Trophoblast cell (in vitro differentiated cells and primary cell): ENCODE measurements at regions not wholly inside any gene's neighbourhood (a gene's known extent, or its start where the extent isn't known, plus 50 kb on each side); places are given as distances from the start of the nearest gene placed in this dataset.

ENCODE experiments used
- DNase-seq, 2 donors: peaks; one replicate each; pipeline ENCODE4 v3.0.0-alpha.2; 2016
- H2AFZ ChIP-seq: 2 replicates; pipeline ENCODE4 v1.6.1; 2013; ENCODE audit warnings: low read length, moderate library complexity, mild to moderate bottlenecking; ENCODE audit not compliant: insufficient read depth, poor library complexity
- H2AK5ac ChIP-seq: 2 replicates; pipeline ENCODE4 v1.6.1; 2013; ENCODE audit warnings: mild to moderate bottlenecking, low read length
- H2BK120ac ChIP-seq: 2 replicates; pipeline ENCODE4 v1.6.1; 2013; ENCODE audit warnings: low read length, mild to moderate bottlenecking, moderate library complexity; ENCODE audit not compliant: insufficient read depth, poor library complexity
- H2BK12ac ChIP-seq: 2 replicates; pipeline ENCODE4 v1.6.1; 2013; ENCODE audit warnings: mild to moderate bottlenecking, low read length, moderate library complexity
- H2BK5ac ChIP-seq: 2 replicates; pipeline ENCODE4 v1.6.1; 2013; ENCODE audit warnings: low read length, low read depth, moderate library complexity, mild to moderate bottlenecking; ENCODE audit not compliant: poor library complexity
- H3K14ac ChIP-seq: 2 replicates; pipeline ENCODE4 v1.6.1; 2013; ENCODE audit warnings: mild to moderate bottlenecking, low read length
- H3K18ac ChIP-seq: 2 replicates; pipeline ENCODE4 v1.6.1; 2013; ENCODE audit warnings: mild to moderate bottlenecking, low read length
- H3K23ac ChIP-seq: 2 replicates; pipeline ENCODE4 v1.6.1; 2013; ENCODE audit warnings: low read length
- H3K27ac ChIP-seq: 2 replicates; pipeline ENCODE4 v1.5.1; 2013; ENCODE audit warnings: low read depth, mild to moderate bottlenecking, inconsistent platforms, low read length, moderate library complexity
- H3K27me3 ChIP-seq: 2 replicates; pipeline ENCODE4 v1.6.1; 2013; ENCODE audit warnings: inconsistent platforms, mild to moderate bottlenecking, low read length, moderate library complexity; ENCODE audit not compliant: insufficient read depth
- H3K36me3 ChIP-seq, 2 experiments: 1 replicate in 1 of 2; 2 replicates in 1 of 2; pipeline ENCODE4 v1.6.1; 2013; ENCODE audit warnings: low read length in 2 of 2, mild to moderate bottlenecking in 2 of 2, moderate library complexity in 1 of 2; ENCODE audit not compliant: insufficient read depth in 2 of 2, control insufficient read depth in 1 of 2
- H3K4ac ChIP-seq: 2 replicates; pipeline ENCODE4 v1.6.1; 2013; ENCODE audit warnings: low read depth, mild to moderate bottlenecking, low read length, moderate library complexity
- H3K4me1 ChIP-seq, 2 experiments: 1 replicate in 1 of 2; 2 replicates in 1 of 2; pipeline ENCODE4 v1.6.1; 2013; ENCODE audit warnings: low read length in 2 of 2, mild to moderate bottlenecking in 2 of 2, moderate library complexity in 1 of 2; ENCODE audit not compliant: insufficient read depth in 2 of 2, control insufficient read depth in 1 of 2
- H3K4me2 ChIP-seq: 2 replicates; pipeline ENCODE4 v1.6.1; 2013; ENCODE audit warnings: inconsistent platforms, mild to moderate bottlenecking, low read length, moderate library complexity
- H3K4me3 ChIP-seq: 2 replicates; pipeline ENCODE4 v1.5.1; 2013; ENCODE audit warnings: mild to moderate bottlenecking, low read depth, low read length, inconsistent platforms
- H3K79me1 ChIP-seq: one replicate; pipeline ENCODE4 v1.6.1; 2013; ENCODE audit warnings: low read length
- H3K79me2 ChIP-seq: 2 replicates; pipeline ENCODE4 v1.6.1; 2013; ENCODE audit warnings: low read length, mild to moderate bottlenecking; ENCODE audit not compliant: control insufficient read depth, insufficient read depth, poor library complexity
- H3K9ac ChIP-seq: 2 replicates; pipeline ENCODE4 v1.6.1; 2013; ENCODE audit warnings: mild to moderate bottlenecking, low read length
- H3K9me3 ChIP-seq: 2 replicates; pipeline ENCODE4 v1.6.1; 2013; ENCODE audit warnings: low read depth, mild to moderate bottlenecking, control low read depth, inconsistent platforms, low read length; ENCODE audit not compliant: insufficient read depth
- H4K12ac ChIP-seq: 2 replicates; pipeline ENCODE4 v1.6.1; 2013; ENCODE audit warnings: low read depth, mild to moderate bottlenecking, low read length, moderate library complexity
- H4K8ac ChIP-seq: 2 replicates; pipeline ENCODE4 v1.6.1; 2013; ENCODE audit warnings: low read depth, mild to moderate bottlenecking, low read length, moderate library complexity
- H4K91ac ChIP-seq: one replicate; pipeline ENCODE4 v1.6.1; 2013; ENCODE audit warnings: low read depth, mild to moderate bottlenecking, low read length, moderate library complexity
- WGBS: extraction: QIAGEN DNeasy Blood & Tissue Kit; methylation state at CpG from one replicate; pipeline ENCODE4 v1.1.7; 2013; ENCODE audit warnings: missing lambda C conversion rate; ENCODE audit not compliant: insufficient read length, insufficient coverage; ENCODE audit errors: extremely low coverage; 5-methylcytosine and 5-hydroxymethylcytosine counted together

GRCh38 chr10:129085811-129086210 is 381.2 kb upstream of the MGMT start:
- Histone ChIP-seq H3K9me3 (peaks cover 1% of the 10 kb centered on the region), H4K12ac (no peak overlapping the region), H4K91ac (no peak overlapping the region), H3K23ac (no peak overlapping the region), H3K27me3 (no peaks in the 10 kb centered on the region), H3K9ac (no peak overlapping the region), H2BK5ac (no peak overlapping the region), H2BK12ac (no peak overlapping the region), H4K8ac (no peak overlapping the region), H3K4me3 (no peak overlapping the region), H3K4ac (no peak overlapping the region), H3K4me1 (no peaks in the 10 kb centered on the region), H3K36me3 (no peaks in the 10 kb centered on the region), H2AK5ac (no peak overlapping the region), H3K4me2 (no peak overlapping the region), H3K27ac (no peak overlapping the region), H3K18ac (no peak overlapping the region), H2AFZ (no peak overlapping the region), H3K79me1 (no peaks in the 10 kb centered on the region), H3K79me2 (no peaks in the 10 kb centered on the region), H3K14ac (no peak overlapping the region), H2BK120ac (no peak overlapping the region)
- no peak for DNase-seq
- no CpG with 5 or more reads among the region's 1 CpG for WGBS

DNA sequence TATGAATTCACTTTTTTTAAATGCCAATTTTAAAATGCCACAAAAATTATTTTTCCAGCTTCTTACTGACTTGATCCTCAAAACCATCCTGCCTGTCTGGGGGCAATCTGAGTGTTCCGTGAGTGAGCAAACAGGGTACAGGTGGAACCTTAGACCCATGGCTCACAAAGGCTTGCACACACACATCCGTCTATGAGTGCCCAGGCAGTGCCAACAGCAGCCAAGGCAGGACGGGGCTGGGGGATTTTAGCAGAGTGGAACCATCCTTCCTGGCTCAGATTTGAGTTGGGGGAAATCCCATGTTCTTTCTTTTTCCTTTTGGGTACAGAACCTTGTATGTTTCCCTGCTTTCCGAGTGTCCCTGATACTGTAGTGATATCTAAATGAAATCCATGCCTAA is 377.7 kb upstream of the MGMT start:
- Histone ChIP-seq H4K8ac (no peak overlapping the region), H3K4me2 (no peak overlapping the region), H3K4me1 (no peaks in the 10 kb centered on the region), H3K79me2 (no peaks in the 10 kb centered on the region), H3K23ac (no peak overlapping the region), H3K79me1 (no peaks in the 10 kb centered on the region), H2BK120ac (no peak overlapping the region), H3K27ac (no peak overlapping the region), H3K27me3 (no peaks in the 10 kb centered on the region), H3K36me3 (no peaks in the 10 kb centered on the region), H2AFZ (no peak overlapping the region), H3K4ac (no peak overlapping the region), H4K12ac (no peak overlapping the region), H2BK5ac (no peak overlapping the region), H3K18ac (no peak overlapping the region), H3K9me3 (peaks cover 1% of the 10 kb centered on the region), H2AK5ac (no peak overlapping the region), H3K9ac (no peak overlapping the region), H3K14ac (no peak overlapping the region), H4K91ac (no peak overlapping the region), H3K4me3 (no peak overlapping the region), H2BK12ac (no peak overlapping the region)
- WGBS, result no CpG with 5 or more reads among the region's 4 CpGs
- no peak for DNase-seq

- H4K91ac ChIP-seq, result no peak overlapping the region
- H3K4me3 ChIP-seq, result no peak overlapping the region
- no peaks in the 10 kb centered on the region for H3K79me2 ChIP-seq
- no peak overlapping the region for H3K14ac ChIP-seq
- no peak overlapping the region for H4K12ac ChIP-seq
- H3K9ac ChIP-seq, result no peak overlapping the region
- H3K18ac ChIP-seq, result no peak overlapping the region
- no peak overlapping the region for H3K23ac ChIP-seq
- H4K8ac ChIP-seq, result no peak overlapping the region
- no peak for DNase-seq
- H3K9me3 ChIP-seq, result peaks cover 1% of the 10 kb centered on the region
- no peaks in the 10 kb centered on the region for H3K27me3 ChIP-seq
- H2AK5ac ChIP-seq, result no peak overlapping the region
- no peaks in the 10 kb centered on the region for H3K4me1 ChIP-seq
- no peaks in the 10 kb centered on the region for H3K79me1 ChIP-seq
- H2BK120ac ChIP-seq, result no peak overlapping the region
- H3K27ac ChIP-seq, result no peak overlapping the region
- WGBS, result no CpG with 5 or more reads among the region's 6 CpGs
- no peak overlapping the region for H3K4ac ChIP-seq
- no peaks in the 10 kb centered on the region for H3K36me3 ChIP-seq
- no peak overlapping the region for H2BK12ac ChIP-seq
- no peak overlapping the region for H3K4me2 ChIP-seq
- H2AFZ ChIP-seq, result no peak overlapping the region
- no peak overlapping the region for H2BK5ac ChIP-seq
Measured at GRCh38 chr10:129090165-129090564, 376.9 kb upstream of the MGMT start.

GRCh38 chr10:129090618-129091366 is 376.2 kb upstream of the MGMT start:
- no peak overlapping the region for H3K18ac ChIP-seq
- H3K4me1 ChIP-seq, result no peaks in the 10 kb centered on the region
- H4K12ac ChIP-seq, result no peak overlapping the region
- no peak overlapping the region for H4K8ac ChIP-seq
- H3K79me1 ChIP-seq, result no peaks in the 10 kb centered on the region
- no peak overlapping the region for H3K23ac ChIP-seq
- DNase-seq, result no peak
- WGBS, result no CpG with 5 or more reads among the region's 6 CpGs
- peaks cover 1% of the 10 kb centered on the region for H3K9me3 ChIP-seq
- no peaks in the 10 kb centered on the region for H3K27me3 ChIP-seq
- H3K27ac ChIP-seq, result no peak overlapping the region
- H2AFZ ChIP-seq, result no peak overlapping the region
- no peak overlapping the region for H2BK120ac ChIP-seq
- H2BK5ac ChIP-seq, result no peak overlapping the region
- H3K14ac ChIP-seq, result no peak overlapping the region
- H2BK12ac ChIP-seq, result no peak overlapping the region
- H3K4ac ChIP-seq, result no peak overlapping the region
- H2AK5ac ChIP-seq, result no peak overlapping the region
- no peak overlapping the region for H3K4me3 ChIP-seq
- no peak overlapping the region for H3K9ac ChIP-seq
- H4K91ac ChIP-seq, result no peak overlapping the region
- H3K4me2 ChIP-seq, result no peak overlapping the region
- no peaks in the 10 kb centered on the region for H3K79me2 ChIP-seq
- H3K36me3 ChIP-seq, result no peaks in the 10 kb centered on the region
